ENCODE measurements at regions not wholly inside any gene's neighbourhood (a gene's known extent, or its start where the extent isn't known, plus 50 kb on each side); places are given as distances from the start of the nearest gene placed in this dataset.
"Not testable (repeated sequence)": the region's sequence is repeated elsewhere in the genome, so short reads cannot be mapped to it uniquely, and the experiment has no call there.

DNA sequence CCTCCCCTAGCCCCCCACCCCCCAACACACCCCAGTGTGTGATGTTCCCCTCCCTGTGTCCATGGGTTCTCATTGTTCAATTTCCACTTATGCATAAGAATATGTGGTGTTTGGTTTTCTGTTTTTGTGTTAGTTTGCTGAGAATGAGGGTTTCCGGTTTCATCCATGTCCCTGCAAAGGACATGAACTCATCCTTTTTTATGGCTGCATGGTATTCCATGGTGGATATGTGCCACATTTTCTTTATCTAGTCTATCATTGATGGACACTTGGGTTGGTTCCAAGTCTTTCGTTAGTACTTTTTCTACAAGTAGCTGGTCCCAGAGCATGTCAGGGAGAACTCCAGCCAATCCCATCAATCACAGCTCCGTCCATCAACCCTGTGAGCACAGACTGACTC lies 350.3 kb downstream of the SETD4 start:
- DNase-seq; H3K27me3 Mint-ChIP-seq (ENCODE audit: low read depth); intact Hi-C loops (cut with micrococcal nuclease); H3K27ac Mint-ChIP-seq; H3K4me3 Mint-ChIP-seq; H3K4me1 Mint-ChIP-seq (ENCODE audit: low read depth); H3K36me3 Mint-ChIP-seq (ENCODE audit: low read depth); H3K9me3 Mint-ChIP-seq; CTCF ChIA-PET: not testable (repeated sequence)

DNA sequence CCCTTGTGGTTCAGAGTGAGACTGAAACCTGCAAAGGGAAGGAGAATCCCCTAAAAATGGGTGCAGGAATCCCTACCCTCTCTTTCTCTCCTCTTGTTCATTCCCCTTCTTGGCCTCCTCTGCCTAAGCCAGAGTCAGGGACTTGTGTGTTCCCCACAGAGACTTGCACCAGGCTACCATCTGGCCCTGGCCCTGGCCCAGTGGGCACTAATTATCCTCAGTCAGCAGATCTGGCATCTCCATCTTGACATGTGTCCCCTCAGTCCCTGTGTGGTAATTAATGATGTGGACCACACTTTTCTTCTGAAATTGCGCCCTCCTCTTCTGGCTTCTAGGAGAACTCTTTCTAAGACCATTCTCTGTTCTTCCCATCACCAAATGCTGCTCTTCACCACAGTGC lies 354.4 kb downstream of the SETD4 start:
- Mint-ChIP-seq H3K4me3 (no peak overlapping the region), H3K36me3 (ENCODE audit: low read depth) (no peaks in the 10 kb centered on the region), H3K27me3 (ENCODE audit: low read depth) (peaks cover 5% of the 10 kb centered on the region), H3K4me1 (ENCODE audit: low read depth) (no peaks in the 10 kb centered on the region), H3K9me3 (no peaks in the 10 kb centered on the region), H3K27ac (no peak overlapping the region)
- intact Hi-C loops (cut with micrococcal nuclease), result no loop called here
- DNase-seq, result no peak
- CTCF ChIA-PET, result interaction anchor here (0.6 to 0.7 kb wide), 2 partner anchors 21 to 59 kb away, joined by 3 to 4 read pairs; no protein-coding TSS in a partner anchor

DNA sequence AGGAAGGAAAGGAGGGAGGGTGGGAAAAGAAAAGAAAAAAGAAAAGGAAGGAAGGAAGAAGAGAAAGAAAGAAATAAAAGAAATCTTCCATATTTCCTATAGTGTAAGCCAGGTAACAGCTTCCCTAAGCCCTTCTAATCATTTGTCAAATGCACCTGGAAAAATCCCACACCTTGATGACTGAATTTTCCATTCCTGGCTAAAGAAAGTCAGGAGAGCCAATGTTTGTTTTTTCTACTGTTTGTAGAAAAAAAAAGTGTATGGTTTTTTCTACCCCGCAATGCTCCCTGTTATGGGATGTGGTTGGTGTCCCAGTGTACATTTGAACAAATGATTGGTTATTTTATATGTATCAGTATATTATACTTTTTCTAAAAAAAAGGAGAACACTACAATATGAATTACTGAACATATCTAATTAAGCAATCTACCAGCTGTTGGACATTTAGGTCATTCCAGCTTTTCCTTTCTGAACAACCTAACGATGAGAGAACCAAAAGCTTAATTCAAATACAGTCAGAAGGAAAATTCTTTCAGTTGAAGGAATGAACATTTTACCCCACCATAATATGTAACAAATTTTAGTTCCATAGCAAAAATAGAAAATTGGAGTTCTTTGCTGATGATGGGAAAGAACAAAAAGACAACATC lies 355.0 kb downstream of the SETD4 start:
- intact Hi-C loops (cut with micrococcal nuclease), result no loop called here
- H3K27ac Mint-ChIP-seq, result no peak overlapping the region
- no peaks in the 10 kb centered on the region for H3K9me3 Mint-ChIP-seq
- CTCF ChIA-PET, result interaction anchor here (0.6 to 0.7 kb wide), 2 partner anchors 21 to 59 kb away, joined by 3 to 4 read pairs; no protein-coding TSS in a partner anchor
- H3K27me3 Mint-ChIP-seq (ENCODE audit: low read depth), result peaks cover 5% of the 10 kb centered on the region
- DNase-seq, result no peak
- H3K36me3 Mint-ChIP-seq (ENCODE audit: low read depth), result no peaks in the 10 kb centered on the region
- no peak overlapping the region for H3K4me3 Mint-ChIP-seq
- H3K4me1 Mint-ChIP-seq (ENCODE audit: low read depth), result no peaks in the 10 kb centered on the region

DNA sequence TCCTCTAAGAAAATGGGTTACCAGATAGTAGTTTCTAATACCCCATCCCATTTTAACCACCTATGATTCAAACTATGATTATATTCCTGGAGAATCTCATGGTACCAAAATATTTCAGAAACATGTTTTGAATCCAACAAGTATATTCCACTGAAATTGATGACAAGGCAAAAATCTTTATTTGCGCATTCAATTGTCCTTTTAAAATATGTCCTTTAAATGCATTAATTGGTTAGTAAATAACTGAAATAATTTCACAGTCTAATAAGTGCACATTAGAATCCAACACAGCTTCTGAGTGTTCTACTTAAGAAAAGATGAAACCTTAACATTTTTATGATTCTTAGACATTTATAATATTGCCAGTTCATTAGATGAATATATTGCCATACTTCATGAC lies 356.6 kb downstream of the SETD4 start:
- H3K9me3 Mint-ChIP-seq, result no peaks in the 10 kb centered on the region
- H3K27me3 Mint-ChIP-seq (ENCODE audit: low read depth), result peaks cover 5% of the 10 kb centered on the region
- no peaks in the 10 kb centered on the region for H3K36me3 Mint-ChIP-seq (ENCODE audit: low read depth)
- no peak overlapping the region for H3K27ac Mint-ChIP-seq
- intact Hi-C loops (cut with micrococcal nuclease), result no loop called here
- H3K4me1 Mint-ChIP-seq (ENCODE audit: low read depth), result no peaks in the 10 kb centered on the region
- CTCF ChIA-PET, result no interaction called here
- no peak overlapping the region for H3K4me3 Mint-ChIP-seq
- DNase-seq, result no peak

DNA sequence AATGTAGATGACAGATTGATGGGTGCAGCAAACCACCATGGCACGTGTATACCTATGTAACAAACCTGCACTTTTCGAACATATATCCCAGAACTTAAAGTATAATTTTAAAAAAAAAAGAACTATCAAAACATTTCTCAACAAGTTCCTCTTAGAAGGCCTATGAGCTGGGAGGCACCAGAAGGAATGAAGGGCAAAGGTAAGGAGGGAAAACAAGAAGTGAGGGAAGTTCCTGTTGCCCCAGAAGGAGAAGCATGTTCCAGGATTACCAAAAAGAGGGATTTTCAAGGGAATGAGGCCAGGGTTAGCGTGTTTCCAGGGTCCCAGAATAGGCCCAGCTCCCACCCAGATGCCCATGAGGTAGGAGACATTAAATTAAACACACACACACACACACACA lies 361.0 kb downstream of the SETD4 start:
- DNase-seq, result no peak
- no peak overlapping the region for H3K4me3 Mint-ChIP-seq
- CTCF ChIA-PET, result interaction anchor here (0.7 kb wide), 1 partner anchor 190 kb away, joined by 4 read pairs; no protein-coding TSS in a partner anchor

DNA sequence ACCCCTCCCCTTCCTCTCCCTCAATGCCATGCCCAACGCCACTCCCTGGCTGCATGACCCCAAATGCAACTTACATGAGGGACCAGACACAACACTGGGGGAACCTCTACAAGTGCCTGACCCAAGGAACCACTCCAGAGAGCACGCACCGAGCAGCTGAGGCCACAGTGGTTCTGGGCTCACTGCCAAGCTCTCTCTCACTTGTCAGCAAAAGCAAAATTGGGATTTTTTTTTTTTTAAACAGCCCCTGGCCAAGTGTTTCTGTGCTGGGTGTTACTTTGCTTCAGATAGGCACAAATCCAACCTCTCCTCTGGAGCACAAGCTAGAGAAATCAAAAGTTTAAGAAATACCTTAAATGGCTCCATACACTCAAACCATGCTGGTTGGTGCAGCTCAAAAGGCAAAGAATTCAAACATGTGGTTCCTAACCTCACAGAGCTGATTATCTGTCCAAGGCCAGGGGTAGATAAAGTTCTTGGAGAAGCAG lies 363.0 kb downstream of the SETD4 start:
- H3K27ac Mint-ChIP-seq, result no peak overlapping the region
- no peaks in the 10 kb centered on the region for H3K27me3 Mint-ChIP-seq (ENCODE audit: low read depth)
- peak; percentile 15 for DNase-seq
- H3K36me3 Mint-ChIP-seq (ENCODE audit: low read depth), result no peaks in the 10 kb centered on the region
- intact Hi-C loops (cut with micrococcal nuclease), result no loop called here
- H3K4me3 Mint-ChIP-seq, result no peak overlapping the region
- H3K9me3 Mint-ChIP-seq, result no peaks in the 10 kb centered on the region
- CTCF ChIA-PET, result no interaction called here
- peaks cover 5% of the 10 kb centered on the region for H3K4me1 Mint-ChIP-seq (ENCODE audit: low read depth)

More for the DNA sequence above, 361.0 kb downstream of the SETD4 start:
- H3K27ac Mint-ChIP-seq, result no peak overlapping the region
- intact Hi-C loops (cut with micrococcal nuclease), result no loop called here
- no peaks in the 10 kb centered on the region for H3K9me3 Mint-ChIP-seq
- no peaks in the 10 kb centered on the region for H3K36me3 Mint-ChIP-seq (ENCODE audit: low read depth)
- peaks cover 5% of the 10 kb centered on the region for H3K4me1 Mint-ChIP-seq (ENCODE audit: low read depth)
- peaks cover 5% of the 10 kb centered on the region for H3K27me3 Mint-ChIP-seq (ENCODE audit: low read depth)

DNA sequence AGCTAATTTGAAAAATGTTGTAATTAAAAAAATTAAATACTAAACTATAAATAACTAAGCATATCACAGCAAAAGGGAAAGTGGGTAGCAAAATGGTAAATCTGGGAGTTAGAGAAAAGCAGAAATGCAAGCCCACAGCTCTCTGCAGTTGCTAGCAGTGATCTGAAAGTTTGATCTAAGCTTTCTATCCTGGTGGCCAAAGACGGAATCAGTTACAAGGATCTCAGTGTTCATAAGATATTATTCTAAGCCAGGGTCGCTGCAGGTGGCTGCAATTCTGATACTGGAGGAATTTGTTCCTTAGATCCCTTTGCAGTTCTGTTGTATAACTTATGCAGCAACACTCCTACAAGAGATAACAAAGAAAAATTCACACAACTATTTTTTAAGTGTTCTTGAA lies 363.7 kb downstream of the SETD4 start:
- intact Hi-C loops (cut with micrococcal nuclease), result no loop called here
- CTCF ChIA-PET, result interaction anchor here (0.9 to 1.5 kb wide), 3 partner anchors 11 to 25 kb away, joined by 3 to 7 read pairs (median 3); no protein-coding TSS in a partner anchor
- peaks cover 5% of the 10 kb centered on the region for H3K4me1 Mint-ChIP-seq (ENCODE audit: low read depth)
- no peaks in the 10 kb centered on the region for H3K36me3 Mint-ChIP-seq (ENCODE audit: low read depth)
- no peak overlapping the region for H3K4me3 Mint-ChIP-seq
- no peaks in the 10 kb centered on the region for H3K9me3 Mint-ChIP-seq
- H3K27me3 Mint-ChIP-seq (ENCODE audit: low read depth), result no peaks in the 10 kb centered on the region
- DNase-seq, result no peak
- H3K27ac Mint-ChIP-seq, result no peak overlapping the region

DNA sequence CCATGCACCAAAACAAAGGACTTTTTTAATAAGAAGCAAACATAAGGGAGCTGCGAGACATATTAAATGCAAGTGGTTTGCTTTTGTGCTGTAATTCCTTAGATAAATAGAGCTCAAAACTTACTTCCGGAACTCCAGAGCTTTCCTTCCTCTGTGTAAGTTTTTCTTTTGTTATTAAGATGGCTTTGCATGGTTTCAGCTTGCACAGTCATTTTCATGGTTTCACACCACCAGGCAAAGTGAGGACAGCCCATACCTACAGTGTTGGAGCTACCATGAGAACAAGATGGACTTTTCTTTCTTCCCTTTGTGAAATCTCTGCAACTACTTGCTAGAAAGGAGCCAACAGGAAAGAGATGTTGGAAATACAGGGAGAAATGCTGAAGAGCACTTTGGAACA lies 368.0 kb downstream of the SETD4 start:
- CTCF ChIA-PET, result no interaction called here
- Mint-ChIP-seq H3K9me3 (peaks cover 2% of the 10 kb centered on the region), H3K4me1 (ENCODE audit: low read depth) (no peaks in the 10 kb centered on the region), H3K4me3 (no peak overlapping the region), H3K27ac (no peak overlapping the region), H3K27me3 (ENCODE audit: low read depth) (peaks cover 6% of the 10 kb centered on the region), H3K36me3 (ENCODE audit: low read depth) (no peaks in the 10 kb centered on the region)
- DNase-seq, result no peak
- intact Hi-C loops (cut with micrococcal nuclease), result no loop called here

DNA sequence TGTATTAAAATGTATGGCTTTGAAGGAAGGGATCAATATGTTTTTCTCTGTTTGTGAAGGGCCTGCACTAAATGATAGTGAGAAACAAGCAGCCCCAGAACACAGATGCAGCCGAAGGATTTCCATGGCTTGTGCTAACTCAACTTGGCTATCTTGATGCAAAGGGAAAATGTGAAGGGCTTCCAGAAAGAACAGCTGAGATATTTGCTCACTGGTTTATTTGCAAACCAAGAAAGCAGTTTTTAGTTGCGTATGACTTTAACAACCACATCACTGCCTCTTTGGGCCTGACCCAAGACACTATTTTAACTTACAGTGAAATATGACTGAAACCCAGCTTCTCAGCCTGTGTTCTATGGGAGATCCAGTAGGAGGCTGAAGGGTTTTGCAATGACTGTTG lies 369.9 kb downstream of the SETD4 start:
- no peak overlapping the region for H3K27ac Mint-ChIP-seq

DNA sequence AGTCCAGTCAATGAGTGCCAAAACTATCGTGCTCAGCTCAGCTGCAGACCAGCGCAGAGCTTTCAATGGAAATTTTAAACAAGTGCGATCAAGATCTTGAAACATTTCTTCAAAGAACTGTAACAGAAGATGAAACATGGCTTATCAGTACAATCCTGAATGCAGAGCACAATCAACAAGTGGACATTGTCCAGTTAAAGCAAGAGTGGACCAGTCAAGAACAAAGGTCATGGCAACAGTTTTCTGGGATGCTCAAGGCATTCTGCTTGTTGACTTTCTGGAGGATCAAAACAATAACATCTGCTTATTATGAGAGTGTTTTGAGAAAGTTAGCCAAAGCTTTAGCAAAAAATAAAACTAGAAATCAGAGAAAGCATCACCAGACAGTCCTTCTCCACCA lies 374.2 kb downstream of the SETD4 start:
- intact Hi-C loops (cut with micrococcal nuclease), result no loop called here
- H3K27ac Mint-ChIP-seq, result no peak overlapping the region
- CTCF ChIA-PET, result interaction anchor here (1.0 kb wide), 1 partner anchor 10 kb away, joined by 3 read pairs; no protein-coding TSS in a partner anchor
- no peak for DNase-seq
- H3K36me3 Mint-ChIP-seq (ENCODE audit: low read depth), result no peaks in the 10 kb centered on the region
- no peaks in the 10 kb centered on the region for H3K9me3 Mint-ChIP-seq
- H3K4me3 Mint-ChIP-seq, result no peak overlapping the region
- H3K4me1 Mint-ChIP-seq (ENCODE audit: low read depth), result peaks cover 5% of the 10 kb centered on the region
- peaks cover 9% of the 10 kb centered on the region for H3K27me3 Mint-ChIP-seq (ENCODE audit: low read depth)

More for the DNA sequence above, 369.9 kb downstream of the SETD4 start:
- Mint-ChIP-seq H3K4me3 (no peak overlapping the region), H3K4me1 (ENCODE audit: low read depth) (no peaks in the 10 kb centered on the region), H3K9me3 (peaks cover 2% of the 10 kb centered on the region), H3K27me3 (ENCODE audit: low read depth) (peaks cover 9% of the 10 kb centered on the region), H3K36me3 (ENCODE audit: low read depth) (no peaks in the 10 kb centered on the region)
- CTCF ChIA-PET, result no interaction called here
- intact Hi-C loops (cut with micrococcal nuclease), result no loop called here
- no peak for DNase-seq

DNA sequence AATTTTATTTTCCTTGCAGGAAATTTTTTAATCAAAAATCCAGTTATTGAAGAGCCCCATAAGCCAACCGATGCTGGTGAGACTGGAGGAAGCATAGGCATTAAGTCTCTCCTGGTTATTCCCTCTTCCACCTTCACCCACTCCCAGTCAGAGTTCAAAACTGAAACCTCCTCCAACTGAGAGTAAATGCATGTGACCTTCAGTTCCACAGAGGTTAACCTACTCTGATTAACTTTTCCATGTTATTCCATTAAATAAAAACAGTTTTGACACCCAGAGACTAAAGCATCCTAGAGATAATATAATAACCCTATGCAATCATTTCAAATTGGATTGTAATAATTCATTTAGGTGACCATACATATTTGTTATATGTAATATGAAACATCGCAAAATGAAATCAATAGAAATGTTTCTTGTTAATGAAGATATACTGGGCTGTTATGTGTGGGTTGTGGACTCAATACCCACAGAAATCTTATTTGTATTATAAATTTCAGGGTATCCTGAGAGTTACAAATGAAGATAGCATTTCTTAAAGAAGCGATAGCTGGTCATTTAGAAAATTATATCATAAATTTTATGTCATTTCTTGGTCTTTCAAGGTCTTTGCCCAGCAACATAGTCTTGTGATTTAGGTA lies 376.5 kb downstream of the SETD4 start:
- H3K27ac Mint-ChIP-seq, result no peak overlapping the region
- H3K4me3 Mint-ChIP-seq, result no peak overlapping the region
- H3K4me1 Mint-ChIP-seq (ENCODE audit: low read depth), result peaks cover 5% of the 10 kb centered on the region
- DNase-seq, result no peak
- H3K9me3 Mint-ChIP-seq, result no peaks in the 10 kb centered on the region
- peaks cover 3% of the 10 kb centered on the region for H3K27me3 Mint-ChIP-seq (ENCODE audit: low read depth)
- CTCF ChIA-PET, result no interaction called here
- intact Hi-C loops (cut with micrococcal nuclease), result no loop called here
- H3K36me3 Mint-ChIP-seq (ENCODE audit: low read depth), result no peaks in the 10 kb centered on the region

DNA sequence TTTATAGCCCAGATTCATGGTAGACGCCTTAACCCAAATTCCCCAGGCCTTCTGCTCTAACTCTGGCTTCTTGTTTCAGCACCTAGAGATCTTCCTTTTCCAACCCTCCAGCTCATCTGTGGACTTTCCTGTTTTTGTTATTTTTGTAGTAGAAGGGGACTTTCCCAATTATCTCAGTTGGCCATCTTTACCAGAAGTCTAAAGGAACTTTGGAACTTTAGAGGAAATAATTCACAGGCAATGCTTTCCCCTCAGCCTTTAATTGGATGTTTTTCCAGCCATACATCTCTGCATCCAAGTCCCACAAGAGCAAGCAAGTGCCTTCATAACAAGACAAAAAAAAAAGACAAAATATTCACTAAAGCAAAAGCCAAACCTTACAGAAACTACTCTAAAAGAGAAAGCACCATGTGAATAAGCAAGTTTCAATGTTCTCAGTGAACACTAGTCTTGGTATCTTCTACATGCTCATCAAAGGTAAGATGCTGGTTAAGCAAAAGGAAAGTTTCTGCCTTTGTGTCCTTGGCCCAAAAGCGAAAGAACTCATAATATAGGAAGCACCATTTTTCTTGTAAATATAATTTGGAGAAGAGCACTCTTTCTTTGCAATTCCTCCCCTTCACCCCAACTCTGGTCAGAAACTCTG lies 377.3 kb downstream of the SETD4 start:
- CTCF ChIA-PET, result interaction anchor here (0.7 kb wide), 1 partner anchor 10 kb away, joined by 3 read pairs; no protein-coding TSS in a partner anchor
- no peak for DNase-seq
- intact Hi-C loops (cut with micrococcal nuclease), result no loop called here
- Mint-ChIP-seq H3K27me3 (ENCODE audit: low read depth) (peaks cover 3% of the 10 kb centered on the region), H3K4me1 (ENCODE audit: low read depth) (peaks cover 5% of the 10 kb centered on the region), H3K27ac (no peak overlapping the region), H3K36me3 (ENCODE audit: low read depth) (no peaks in the 10 kb centered on the region), H3K9me3 (no peaks in the 10 kb centered on the region), H3K4me3 (no peak overlapping the region)
